ENCODE measurements at regions not wholly inside any gene's neighbourhood (a gene's known extent, or its start where the extent isn't known, plus 50 kb on each side); places are given as distances from the start of the nearest gene placed in this dataset.

DNA sequence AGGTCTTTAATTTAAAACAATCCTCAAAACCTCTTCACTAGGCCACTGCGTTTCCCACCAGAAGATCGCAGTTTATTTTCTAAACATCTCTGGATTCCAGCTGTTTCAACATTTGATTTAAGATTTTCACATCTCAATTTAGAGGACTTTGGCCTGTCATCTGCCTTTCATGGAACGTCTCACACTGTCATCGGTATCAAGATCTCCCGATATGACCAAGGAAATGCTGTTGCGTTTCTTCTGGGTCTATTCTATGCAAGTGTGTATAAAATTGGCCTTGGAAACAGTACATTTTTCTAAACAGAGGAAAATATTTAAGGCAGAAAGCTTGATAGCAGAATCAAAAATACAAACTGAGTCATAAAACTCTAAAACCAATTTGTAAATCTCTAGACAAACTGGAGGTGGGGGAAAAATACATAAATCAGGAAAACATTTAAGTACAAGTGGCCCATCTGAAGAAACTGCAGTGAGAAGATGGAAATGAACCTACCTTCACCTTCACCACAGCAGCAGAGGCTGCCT is 53.6 kb upstream of the SIMC1 start:
- Histone ChIP-seq H3K23ac (ENCODE audit: insufficient read length, low read depth, low read length) (no peak overlapping the region), H3K27ac (ENCODE audit: insufficient read length, low read depth, low read length) (no peak overlapping the region), H3K79me2 (ENCODE audit: insufficient read depth, low read length) (no peaks in the 10 kb centered on the region), H3K4me2 (ENCODE audit: insufficient read depth, insufficient read length, low read length) (no peak overlapping the region), H3K56ac (ENCODE audit: insufficient read length, low read depth, low read length) (no peak overlapping the region), H3K9me3 (ENCODE audit: control insufficient read depth, low read depth, low read length) (no peaks in the 10 kb centered on the region), H2BK12ac (ENCODE audit: insufficient read length, low read depth, low read length) (no peak overlapping the region), H3K18ac (ENCODE audit: insufficient read length, low read depth, low read length) (no peak overlapping the region), H3K4ac (ENCODE audit: low read depth, low read length) (no peak overlapping the region), H4K8ac (replicated peaks; ENCODE audit: insufficient read length, low read depth, low read length) (no peak overlapping the region), H4K5ac (ENCODE audit: insufficient read length, low read depth, low read length) (no peak overlapping the region), H3K4me1 (ENCODE audit: insufficient read depth, low read length) (no peaks in the 10 kb centered on the region), H4K91ac (ENCODE audit: insufficient read length, low read depth, low read length) (no peak overlapping the region), H4K20me1 (ENCODE audit: control insufficient read depth, insufficient read depth, insufficient read length) (no peaks in the 10 kb centered on the region), H3K14ac (ENCODE audit: insufficient read depth, low read length) (no peak overlapping the region), H2BK5ac (ENCODE audit: insufficient read length, low read length) (no peak overlapping the region), H2AK5ac (ENCODE audit: insufficient read length, low read length) (no peak overlapping the region), H3K23me2 (ENCODE audit: insufficient read length, low read depth, low read length, poor library complexity, severe bottlenecking) (no peaks in the 10 kb centered on the region), H3K79me1 (ENCODE audit: insufficient read depth, low read depth, low read length, poor library complexity, severe bottlenecking) (no peaks in the 10 kb centered on the region), H2AFZ (ENCODE audit: low read length) (no peak overlapping the region), H3K27me3 (ENCODE audit: insufficient read depth, low read length) (no peaks in the 10 kb centered on the region), H3T11ph (ENCODE audit: low read length) (no peak overlapping the region), H2BK20ac (ENCODE audit: low read depth, low read length, poor library complexity, severe bottlenecking) (no peak overlapping the region), H2BK15ac (ENCODE audit: low read depth, low read length) (no peak overlapping the region), H2BK120ac (ENCODE audit: low read depth, low read length, poor library complexity, severe bottlenecking) (no peak overlapping the region), H3K9ac (ENCODE audit: extremely low read depth, insufficient read length, low read length) (no peak overlapping the region)
- no peak for DNase-seq
- H3K4me3 Mint-ChIP-seq: no peak overlapping the region
- no peak overlapping the region for H3K27ac Mint-ChIP-seq
- H3K36me3 Mint-ChIP-seq (ENCODE audit: insufficient read depth in 1 of 3, low read depth in 3 of 3): no peaks in the 10 kb centered on the region
- no CpG with 5 or more reads among the region's 6 CpGs for WGBS (ENCODE audit: extremely low coverage, insufficient read length, low lambda C conversion rate)
- TF ChIP-seq, protein P1, sequence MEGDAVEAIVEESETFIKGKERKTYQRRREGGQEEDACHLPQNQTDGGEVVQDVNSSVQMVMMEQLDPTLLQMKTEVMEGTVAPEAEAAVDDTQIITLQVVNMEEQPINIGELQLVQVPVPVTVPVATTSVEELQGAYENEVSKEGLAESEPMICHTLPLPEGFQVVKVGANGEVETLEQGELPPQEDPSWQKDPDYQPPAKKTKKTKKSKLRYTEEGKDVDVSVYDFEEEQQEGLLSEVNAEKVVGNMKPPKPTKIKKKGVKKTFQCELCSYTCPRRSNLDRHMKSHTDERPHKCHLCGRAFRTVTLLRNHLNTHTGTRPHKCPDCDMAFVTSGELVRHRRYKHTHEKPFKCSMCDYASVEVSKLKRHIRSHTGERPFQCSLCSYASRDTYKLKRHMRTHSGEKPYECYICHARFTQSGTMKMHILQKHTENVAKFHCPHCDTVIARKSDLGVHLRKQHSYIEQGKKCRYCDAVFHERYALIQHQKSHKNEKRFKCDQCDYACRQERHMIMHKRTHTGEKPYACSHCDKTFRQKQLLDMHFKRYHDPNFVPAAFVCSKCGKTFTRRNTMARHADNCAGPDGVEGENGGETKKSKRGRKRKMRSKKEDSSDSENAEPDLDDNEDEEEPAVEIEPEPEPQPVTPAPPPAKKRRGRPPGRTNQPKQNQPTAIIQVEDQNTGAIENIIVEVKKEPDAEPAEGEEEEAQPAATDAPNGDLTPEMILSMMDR (conservative IDR thresholded peaks at IDR 0.05): no peak
- H3K4me1 Mint-ChIP-seq: peaks cover 5% of the 10 kb centered on the region in 2 experiments
- H3K9me3 Mint-ChIP-seq: no peaks in the 10 kb centered on the region; a peak in 1 of 5 replicates
- peaks cover 34% of the 10 kb centered on the region for H3K27me3 Mint-ChIP-seq (ENCODE audit: low read depth)

All from H9 (cell line).